ENCODE measurements at regions not wholly inside any gene's neighbourhood (a gene's known extent, or its start where the extent isn't known, plus 50 kb on each side); places are given as distances from the start of the nearest gene placed in this dataset.
A peak's percentile ranks its signal among the peaks of the same experiment; 100 is the strongest.
"Not testable (repeated sequence)": the region's sequence is repeated elsewhere in the genome, so short reads cannot be mapped to it uniquely, and the experiment has no call there.

DNA sequence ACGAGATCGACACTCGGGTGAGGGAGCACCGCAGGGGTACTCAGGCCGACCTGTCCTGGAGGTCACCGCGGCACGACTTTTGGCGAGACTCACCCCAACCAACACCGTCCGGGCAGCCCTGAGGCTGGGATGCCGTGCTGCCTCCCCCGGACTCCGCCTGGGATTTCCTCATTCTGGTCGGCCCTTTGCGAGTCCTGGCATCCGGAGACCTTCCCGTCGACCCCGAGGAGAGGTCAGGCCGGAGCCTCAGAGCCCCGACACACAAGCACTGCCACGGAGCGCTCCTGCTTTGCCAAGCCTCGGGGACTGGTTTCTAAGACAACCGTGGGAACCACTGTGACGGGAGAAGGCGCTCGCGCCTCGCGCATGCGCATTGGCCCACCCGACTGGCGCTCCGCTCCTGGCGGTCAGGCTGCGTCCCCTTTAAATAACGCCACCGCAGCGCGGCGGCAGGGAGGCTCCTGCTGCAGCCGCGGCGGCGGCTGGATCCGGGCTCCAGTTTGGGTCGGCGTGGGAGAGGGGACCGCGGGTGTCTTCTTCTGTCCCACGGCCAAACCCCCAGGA lies 166.4 kb upstream of the ZNF337 start:
- DNase-seq = peak; percentile 77 to 84

DNA sequence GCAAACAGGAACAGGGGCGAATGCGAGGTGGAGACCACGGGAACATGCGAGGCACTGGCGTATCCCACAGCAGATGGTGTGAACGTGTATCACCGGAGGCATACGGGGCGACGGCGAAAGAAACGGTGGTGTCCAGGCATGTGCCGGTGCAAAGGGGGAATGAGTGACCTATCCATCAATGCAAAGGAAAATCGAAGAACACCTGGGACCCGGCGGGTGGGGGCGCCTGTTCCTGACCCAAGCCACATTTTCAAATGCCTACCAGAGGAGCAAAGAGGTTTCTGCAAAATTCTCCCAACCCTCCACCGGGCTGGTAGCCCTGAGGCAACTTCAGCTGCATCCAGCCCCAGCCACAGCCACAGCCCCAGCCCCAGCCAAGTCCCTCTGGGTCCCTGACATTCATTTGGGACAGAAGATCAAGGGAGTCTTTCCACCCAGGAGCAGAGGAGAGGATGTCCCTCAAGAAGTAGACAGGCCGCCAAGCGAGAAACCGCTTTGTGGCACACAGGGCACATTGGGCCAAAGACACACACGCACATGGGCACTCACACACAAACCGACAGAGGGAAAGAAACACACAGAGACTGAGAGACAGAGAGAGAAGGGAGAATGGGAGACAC lies 164.0 kb upstream of the ZNF337 start:
- no peak for DNase-seq

DNA sequence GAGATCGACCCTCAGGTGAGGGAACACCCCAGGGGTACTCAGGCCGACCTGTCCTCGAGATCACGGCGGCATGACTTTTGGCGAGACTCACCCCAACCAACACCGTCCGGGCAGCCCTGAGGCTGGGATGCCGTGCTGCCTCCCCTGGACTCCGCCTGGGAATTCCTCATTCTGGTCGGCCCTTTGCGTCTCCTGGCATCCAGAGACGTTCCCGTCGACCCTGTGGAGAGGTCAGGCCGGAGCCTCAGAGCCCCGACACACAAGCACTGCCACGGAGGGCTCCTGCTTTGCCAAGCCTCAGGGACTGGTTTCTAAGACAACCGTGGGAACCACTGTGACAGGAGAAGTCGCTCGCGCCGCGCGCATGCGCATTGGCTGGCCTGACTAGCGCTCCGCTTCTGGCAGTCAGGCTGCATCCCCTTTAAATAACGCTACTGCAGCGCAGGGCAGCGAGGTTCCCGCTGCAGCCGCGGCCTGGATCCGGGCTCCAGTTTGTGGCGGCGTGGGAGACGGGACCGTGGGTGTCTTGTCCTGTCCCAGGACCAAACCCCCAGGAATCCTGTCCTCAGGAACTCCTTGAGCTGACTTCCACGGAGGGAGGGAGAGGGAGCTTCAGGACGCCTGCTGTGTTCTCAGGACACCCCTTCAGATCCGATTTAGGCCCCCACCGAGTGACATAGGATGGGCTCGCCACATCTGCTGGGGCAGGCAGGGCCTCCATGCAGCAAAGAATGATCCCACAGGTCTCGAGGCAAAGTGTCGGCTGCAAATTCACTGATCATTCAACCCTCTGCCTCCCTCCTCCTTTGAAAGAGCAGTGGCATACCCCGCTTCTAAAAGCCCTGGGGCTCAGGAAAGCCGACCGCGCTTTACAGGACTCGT lies 163.2 kb upstream of the ZNF337 start:
- peak; percentile 79 to 81 for DNase-seq

DNA sequence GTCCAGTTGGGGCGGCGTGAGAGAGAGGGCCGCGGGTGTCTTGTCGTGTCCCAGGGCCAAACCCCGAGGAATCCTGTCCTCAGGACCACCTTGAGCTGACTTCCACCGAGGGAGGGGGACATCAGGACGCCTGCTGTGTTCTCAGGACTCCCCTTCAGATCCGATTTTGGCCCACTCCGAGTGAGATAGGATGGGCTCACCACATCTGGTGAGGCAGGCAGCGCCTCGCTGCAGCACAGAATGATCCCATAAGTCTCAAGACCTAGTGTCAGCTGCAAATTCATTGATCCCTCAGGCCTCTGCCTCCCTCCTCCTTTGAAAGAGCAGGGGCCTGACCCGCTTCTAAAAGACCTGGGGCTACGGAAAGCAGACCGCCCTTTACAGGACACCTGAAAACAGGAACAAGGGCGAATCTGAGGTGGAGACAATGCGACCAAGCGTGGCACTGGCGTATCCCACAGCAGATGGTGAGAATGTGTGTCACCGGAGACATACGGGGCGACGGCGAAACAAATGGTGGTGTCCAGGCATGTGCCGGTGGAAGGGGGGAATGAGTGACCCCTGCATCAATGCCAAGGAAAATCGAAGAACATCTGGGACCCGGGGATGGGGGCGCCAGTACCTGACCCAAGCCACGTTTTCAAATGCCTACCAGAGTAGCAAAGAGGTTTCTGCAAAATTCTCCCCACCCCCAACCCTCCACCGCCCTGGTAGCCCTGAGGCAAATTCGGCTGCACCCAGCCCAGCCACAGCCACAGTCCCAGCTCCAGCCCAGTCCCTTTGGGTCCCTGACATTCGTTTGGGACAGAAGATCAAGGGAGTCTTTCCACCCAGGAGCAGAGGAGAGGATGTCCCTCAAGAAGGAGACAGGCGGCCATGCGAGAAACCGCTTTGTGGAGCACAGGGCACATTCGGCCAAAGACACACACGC lies 162.1 kb upstream of the ZNF337 start:
- DNase-seq = no peak

DNA sequence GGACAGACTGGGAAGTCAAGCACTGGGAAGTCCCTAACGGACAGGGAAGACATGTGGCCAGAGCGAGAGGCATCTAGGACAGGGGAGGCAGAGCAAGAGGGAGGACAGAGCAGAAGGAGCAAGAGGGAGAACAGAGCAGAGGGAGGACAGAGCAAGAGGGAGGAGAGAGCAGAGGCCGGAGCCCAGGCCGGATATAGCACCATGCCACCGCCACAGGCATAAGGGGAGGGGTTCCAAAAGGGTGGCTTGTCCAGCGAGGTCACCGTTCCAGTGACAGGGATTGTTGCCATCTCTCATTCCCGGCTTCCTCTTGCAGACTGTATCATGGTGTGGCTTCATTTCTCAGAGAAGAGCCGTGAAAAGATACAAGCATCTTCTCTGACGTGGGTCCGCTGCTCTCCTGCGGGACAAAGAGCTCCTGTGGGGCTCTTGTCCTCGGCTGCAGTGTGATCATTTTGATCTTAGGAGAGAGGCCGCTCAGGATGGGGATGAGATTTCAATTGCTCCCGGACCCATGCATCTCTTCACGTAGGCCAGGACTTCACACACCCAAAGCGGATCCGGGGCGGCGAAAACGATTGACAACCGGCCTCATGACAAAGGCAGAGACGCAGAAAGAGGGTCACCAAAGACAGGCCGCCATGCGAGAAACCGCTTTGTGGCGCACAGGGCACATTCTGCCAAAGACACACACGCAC lies 160.6 kb upstream of the ZNF337 start:
- not testable (repeated sequence) for DNase-seq

DNA sequence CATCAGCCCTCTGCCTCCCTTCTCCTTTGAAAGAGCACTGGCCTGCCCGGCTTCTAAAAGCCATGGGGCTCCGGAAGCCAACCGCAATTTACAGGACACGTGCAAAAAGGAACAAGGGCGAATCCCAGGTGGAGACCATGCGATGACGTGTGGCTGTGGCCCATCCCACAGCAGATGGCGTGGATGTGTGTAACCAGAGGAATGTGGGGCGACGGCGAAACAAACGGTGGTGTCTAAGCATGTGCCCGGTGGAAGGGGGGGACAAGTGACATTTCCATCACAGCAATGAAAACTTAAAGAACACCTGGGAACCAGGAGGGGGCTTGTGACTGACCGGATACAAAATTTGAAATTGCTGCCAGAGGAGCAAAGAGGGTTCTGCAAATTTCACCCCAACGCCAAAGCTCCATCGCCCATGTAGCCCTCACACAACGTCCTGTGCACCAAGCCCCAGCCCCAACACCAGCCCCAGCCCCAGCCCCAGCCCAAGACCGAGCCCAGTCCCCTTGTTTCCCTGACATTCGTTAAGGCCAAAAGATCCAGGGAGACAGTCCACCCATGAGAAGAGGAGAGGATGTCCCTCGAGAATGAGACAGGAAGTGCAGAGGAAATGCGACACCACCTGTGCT lies 159.7 kb upstream of the ZNF337 start:
- DNase-seq = no peak

DNA sequence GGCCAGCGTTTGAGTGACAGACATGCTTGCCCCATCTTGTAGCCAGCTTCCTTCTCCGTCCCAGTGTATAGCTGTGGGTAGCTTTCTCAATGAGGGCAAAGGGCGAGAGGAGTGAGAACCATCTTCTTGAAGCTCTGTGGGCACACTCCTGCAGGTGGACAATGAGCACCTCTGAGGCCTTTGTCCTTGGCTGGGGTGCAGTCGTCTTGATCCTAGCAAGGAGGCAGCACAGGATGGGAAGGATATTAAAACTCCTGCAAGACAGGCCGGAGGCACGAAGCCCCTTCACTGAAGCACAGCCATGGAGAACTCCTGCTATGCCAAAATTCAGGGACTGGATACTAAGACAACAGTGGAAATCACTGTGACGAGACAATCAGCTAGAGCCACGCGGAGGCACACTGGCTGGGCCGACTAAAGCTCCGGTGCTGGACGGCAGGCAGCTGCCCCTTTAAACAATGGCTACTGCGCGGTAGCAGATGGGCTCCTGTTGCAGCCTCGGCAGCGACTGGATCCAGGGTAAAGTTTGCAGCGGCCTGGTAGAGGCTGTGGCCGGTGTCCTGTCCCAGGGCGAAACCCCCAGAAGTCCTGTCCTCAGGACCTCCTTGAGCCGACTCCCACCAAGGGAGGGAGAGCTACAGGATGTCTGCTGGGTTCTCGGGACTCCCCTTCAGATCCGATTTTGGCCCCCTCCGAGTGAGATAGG lies 159.0 kb upstream of the ZNF337 start:
- not testable (repeated sequence) for DNase-seq

DNA sequence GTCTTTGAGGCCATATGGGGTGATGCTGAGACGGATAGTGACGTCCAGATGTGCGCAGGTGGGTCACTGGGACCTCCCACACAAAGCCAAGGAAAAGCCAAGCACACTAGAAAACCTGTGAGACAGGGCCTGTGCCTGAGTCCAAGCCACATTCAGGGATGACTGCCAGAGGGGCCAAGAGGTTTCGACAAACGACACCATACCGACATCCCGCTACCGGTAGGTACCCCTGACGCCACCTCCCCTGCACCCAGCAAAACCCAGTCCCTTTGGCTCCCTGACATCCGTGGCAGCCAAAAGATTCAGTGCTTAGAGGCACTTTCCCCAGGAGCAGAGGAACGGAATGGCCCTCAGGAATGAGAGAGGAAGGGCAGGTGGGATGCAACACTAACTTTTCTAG lies 158.0 kb upstream of the ZNF337 start:
- DNase-seq = not testable (repeated sequence)

DNA sequence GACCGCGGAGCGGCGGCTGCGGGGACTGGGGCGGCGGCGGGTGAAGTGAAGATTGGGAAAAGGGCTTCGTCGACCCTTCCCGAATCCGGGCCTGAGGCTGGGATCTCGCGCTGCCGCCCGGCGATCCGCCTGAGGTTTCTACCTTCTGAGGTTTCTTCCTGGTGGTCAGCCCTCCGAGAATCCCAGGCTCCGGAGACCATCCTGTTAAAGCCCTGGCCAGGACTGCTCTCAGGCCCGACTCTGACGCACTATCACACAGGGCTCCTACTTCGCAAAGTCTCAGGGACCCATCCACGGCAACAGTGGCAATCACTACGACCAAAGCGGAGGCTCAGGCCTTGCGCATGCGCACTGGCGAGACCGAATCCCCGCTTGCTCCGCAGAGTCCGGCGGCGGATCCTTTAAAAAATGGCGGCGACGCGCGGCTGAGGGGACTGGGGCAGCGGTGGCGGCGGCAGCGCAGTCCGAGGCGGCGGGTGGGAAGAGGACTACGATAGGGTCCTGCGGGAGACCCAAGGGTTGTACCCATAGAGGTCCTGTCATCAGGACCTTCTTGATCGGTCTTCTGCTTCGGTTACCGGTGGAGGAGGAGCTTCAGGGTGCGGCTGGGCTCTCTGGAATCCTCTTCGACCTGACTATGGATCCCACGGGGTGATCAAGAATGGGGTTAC lies 157.2 kb upstream of the ZNF337 start:
- DNase-seq = peak; percentile 80 to 83

DNA sequence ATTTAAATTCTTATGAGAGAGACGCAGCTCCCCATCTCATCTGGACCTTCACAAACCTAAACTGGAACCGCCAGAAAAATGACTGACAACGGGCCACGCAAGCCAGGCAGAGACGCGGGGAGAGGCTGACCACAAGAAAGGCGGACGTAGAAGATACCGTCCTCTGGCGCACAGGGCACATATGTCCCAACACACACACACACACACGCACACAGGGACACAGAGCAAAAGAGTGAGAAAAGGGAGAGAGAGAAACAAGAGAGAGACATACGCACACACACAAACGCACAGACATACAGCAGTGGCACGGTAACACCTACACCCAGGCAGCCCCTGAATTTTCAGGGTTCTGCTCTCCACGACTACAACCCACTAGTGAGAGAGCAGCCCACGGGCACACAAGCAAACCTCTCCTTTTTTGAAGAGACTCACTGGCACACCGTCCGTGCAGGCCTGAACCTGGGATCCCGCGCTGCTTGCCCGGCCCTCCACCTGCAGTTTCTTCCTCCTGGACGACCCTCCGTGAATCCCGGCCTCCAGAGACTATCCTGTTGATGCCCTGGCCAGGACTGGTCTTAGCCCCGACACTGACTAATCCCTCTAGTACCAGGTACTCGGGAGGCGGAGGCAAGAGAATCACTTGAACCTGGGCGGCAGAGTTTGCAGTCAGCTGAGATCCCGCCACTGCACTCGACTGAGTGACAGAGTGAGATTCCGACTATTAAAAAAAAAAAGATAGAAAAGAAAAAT lies 156.5 kb upstream of the ZNF337 start:
- not testable (repeated sequence) for DNase-seq

DNA sequence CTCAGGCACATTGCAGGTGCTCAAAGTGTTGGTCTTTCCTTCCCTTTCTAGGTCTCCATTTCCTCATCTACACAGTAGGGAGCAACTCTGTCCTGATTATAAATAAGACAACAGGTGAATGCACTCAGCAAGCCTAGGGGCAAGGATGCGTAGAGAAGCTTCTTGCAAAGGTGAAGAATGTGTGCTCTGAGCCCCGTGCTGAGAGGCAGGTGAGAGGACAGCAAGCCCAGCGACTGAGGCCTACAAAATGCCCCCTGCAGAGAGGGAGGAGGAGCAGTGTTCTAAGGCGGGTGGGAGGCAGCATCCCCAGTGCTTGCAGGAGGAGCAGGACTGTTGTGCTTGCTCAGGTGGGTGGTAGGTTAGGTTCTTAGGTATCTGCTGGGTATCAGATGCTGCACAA lies 153.5 kb upstream of the ZNF337 start:
- DNase-seq = not testable (repeated sequence)

DNA sequence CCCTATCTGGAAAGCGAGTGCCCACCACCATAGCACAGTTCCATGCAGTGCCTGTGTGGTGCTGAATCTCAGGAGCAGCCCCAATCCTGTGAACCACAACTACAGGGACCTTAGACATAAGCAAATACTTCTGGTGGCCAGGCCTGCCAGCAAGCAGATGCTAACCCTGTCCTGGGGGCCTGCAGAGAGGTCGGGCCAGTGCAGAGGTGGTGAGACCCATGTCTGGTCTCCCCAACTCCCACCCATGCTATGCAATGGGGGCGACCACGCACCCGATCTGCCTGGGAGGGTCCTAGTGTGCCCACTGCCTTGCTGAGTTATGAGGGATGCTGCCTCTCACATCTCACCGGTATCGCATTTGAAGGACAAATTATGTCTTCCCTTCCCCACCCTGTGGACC lies 151.6 kb upstream of the ZNF337 start:
- DNase-seq = no peak

DNA sequence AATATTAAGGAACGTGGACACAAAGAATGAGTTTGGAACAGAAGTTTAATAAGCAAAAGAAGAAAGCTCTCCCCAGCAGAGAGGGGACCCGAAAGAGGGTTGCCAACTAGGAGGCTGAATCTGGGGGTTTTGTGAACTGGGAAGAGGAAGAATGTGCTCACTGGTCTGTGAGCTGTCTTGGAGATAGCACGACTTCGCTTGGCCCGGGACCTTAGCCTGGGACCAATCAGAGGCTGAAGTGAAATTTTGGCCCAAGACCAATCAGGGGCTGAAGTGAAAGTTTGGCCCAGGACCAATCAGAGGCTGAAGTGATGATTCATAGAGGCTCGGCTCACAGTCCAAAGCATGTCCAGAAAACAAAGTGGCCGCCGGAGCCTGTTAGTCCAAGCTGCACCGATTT lies 148.0 kb upstream of the ZNF337 start:
- DNase-seq = not testable (repeated sequence)

DNA sequence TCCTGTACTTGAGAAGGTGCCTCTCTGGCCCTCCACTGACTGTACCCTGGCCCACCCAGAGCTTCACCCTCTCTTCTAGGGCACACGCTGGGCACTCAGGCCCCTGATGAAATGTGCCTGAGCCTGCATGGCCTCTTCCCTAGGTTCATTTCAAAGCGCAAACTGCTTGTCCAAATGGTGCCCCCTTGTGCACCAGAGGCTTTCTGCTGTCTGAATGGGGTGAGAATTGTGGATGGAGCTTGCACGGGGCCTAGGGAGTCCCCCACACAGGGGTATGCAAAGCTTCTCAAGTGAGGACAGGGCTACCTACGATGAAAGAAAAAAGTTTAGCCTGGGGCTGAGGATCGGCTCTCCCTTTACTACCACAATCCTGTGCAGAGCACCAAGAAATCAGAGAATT lies 116.9 kb upstream of the ZNF337 start:
- not testable (repeated sequence) for DNase-seq

DNA sequence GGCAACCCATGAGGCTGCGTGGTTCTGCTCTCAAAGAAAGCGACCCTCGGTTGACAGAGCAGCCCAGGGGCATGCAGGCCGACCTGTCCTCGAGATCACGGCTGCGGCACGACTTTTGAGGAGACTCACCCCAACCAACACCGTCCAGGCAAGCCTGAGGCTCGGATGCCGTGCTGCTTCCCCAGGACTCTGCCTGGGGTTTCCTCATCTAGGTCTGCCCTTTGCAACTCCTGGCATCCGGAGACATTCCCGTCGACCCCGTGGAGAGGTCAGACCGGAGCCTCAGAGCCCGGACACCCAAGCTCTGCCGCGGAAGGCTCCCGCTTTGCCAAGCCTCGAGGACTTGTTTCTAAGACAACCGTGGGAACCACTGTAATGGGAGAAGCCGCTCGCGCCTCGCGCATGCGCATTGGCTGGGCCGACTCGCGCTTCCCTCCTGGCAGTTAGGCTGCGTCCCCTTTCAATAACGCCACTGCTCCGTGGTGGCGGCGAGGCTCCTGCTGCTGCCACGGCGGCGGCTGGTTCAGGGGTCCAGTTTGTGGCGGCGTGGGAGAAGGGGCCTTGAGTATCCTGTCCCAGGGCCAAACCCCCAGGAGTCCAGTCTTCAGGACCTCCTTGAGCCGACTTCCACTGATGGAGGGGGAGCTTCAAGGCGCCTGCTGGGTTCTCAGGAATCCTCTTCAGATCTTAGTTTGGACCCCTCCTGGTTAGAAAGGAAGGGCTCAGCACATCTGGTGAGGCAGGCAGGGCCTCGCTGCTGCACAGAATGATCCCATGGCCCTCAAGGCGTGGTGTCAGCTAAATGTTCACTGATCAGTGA lies 101.7 kb upstream of the ZNF337 start:
- not testable (repeated sequence) for DNase-seq

DNA sequence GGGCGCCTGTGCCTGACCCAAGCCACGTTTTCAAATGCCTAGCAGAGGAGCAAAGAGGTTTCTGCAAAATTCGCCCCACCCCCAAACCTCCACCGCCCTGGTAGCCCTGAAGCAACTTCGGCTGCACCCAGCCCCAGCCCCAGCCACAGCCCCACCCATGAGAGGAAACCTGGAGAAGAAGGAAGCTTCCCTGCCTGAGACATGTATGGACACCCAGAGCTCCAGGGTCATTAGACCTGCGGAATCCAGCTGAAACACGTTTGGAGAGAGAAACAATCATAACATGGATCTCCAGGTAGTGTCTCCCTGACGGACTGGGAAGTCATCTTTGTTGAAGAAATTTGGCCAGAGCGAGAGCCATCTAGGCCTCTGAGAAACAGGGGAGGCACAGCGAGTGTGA lies 100.4 kb upstream of the ZNF337 start:
- not testable (repeated sequence) for DNase-seq

DNA sequence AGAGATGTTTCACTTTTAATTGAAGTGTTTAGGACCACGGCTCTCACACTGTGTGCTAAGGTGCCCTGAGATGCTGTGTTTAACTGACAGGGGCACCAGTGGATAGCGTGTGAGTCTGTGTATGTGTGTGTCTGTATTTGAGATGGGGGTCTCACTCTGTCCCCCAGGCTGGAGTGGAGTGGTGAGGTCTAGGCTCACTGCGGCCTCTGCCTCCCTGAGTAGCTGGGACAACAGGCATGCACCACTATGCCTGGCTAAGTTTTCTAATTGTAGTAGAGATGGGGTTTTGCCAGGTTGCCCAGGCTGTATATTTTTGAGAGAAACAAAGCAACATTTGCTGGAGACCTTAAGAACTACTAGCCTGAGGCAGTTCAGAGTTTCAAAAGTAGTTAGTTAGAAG lies 80.6 kb upstream of the ZNF337 start:
- not testable (repeated sequence) for DNase-seq

DNA sequence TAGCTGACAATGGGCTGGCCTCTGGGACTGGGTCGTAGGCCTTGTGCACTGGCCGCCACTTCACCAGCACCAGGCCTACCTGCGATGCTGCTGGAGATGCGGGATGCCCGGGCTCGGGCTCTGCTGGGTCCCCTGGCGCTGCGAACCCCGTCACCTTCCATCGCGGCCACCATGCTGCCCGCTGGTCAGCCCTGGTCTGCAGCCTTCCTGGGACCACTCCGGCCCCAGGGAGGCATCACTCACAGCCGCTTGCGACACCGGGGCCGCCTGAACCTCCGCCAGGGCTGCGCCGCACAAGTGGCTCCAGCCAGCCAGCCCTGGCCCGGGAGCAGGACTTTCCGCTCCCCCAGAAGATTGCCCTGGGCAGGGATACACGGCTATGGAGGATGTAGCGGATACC lies 78.1 kb upstream of the ZNF337 start:
- DNase-seq = not testable (repeated sequence)

DNA sequence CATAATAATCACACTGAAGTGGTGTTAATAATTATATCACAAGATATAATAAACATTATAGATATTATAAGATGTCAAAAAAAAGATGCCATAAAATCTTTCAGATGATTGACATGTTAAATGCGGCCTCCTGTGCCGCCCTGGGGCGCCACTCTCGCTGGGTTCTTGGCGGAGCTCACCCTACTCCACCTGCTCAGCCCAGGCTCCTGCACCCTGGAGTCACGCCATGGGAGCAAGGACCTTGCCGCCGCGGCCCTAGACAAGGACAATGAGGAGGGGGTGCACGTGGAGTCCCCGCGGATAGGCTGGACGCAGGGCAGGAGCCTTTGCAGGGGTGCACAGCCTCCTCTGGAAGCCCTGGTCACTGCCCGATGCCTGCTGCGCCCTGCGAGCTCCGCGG lies 77.5 kb upstream of the ZNF337 start:
- DNase-seq = not testable (repeated sequence)
